ENCODE measurements at regions not wholly inside any gene's neighbourhood (a gene's known extent, or its start where the extent isn't known, plus 50 kb on each side); places are given as distances from the start of the nearest gene placed in this dataset.
"Not testable (repeated sequence)": the region's sequence is repeated elsewhere in the genome, so short reads cannot be mapped to it uniquely, and the experiment has no call there.

GRCh38 chr4:77464100-77464499 is 141.5 kb upstream of the CXCL13 start:
- TF ChIP-seq, protein P1, sequence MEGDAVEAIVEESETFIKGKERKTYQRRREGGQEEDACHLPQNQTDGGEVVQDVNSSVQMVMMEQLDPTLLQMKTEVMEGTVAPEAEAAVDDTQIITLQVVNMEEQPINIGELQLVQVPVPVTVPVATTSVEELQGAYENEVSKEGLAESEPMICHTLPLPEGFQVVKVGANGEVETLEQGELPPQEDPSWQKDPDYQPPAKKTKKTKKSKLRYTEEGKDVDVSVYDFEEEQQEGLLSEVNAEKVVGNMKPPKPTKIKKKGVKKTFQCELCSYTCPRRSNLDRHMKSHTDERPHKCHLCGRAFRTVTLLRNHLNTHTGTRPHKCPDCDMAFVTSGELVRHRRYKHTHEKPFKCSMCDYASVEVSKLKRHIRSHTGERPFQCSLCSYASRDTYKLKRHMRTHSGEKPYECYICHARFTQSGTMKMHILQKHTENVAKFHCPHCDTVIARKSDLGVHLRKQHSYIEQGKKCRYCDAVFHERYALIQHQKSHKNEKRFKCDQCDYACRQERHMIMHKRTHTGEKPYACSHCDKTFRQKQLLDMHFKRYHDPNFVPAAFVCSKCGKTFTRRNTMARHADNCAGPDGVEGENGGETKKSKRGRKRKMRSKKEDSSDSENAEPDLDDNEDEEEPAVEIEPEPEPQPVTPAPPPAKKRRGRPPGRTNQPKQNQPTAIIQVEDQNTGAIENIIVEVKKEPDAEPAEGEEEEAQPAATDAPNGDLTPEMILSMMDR (IDR thresholded peaks at IDR 0.05): not testable (repeated sequence)
- not testable (repeated sequence) for TF ChIP-seq ZFX (IDR thresholded peaks at IDR 0.05; ENCODE audit: borderline replicate concordance)

All from 22Rv1 (cell line).